ENCODE measurements at regions not wholly inside any gene's neighbourhood (a gene's known extent, or its start where the extent isn't known, plus 50 kb on each side); places are given as distances from the start of the nearest gene placed in this dataset.

- TF ChIP-seq ZNF462 (CRISPR knock-in tag; IDR thresholded peaks at IDR 0.05) = no peak
- no peak for TF ChIP-seq ETS1 (IDR thresholded peaks at IDR 0.05)
- TF ChIP-seq JUNB (IDR thresholded peaks at IDR 0.05; ENCODE audit: unreplicated experiment) = no peak
- no peak for TF ChIP-seq ZNF331 (CRISPR knock-in tag; IDR thresholded peaks at IDR 0.05; ENCODE audit: low read depth)
Measured at GRCh38 chr3:147699175-147699838, 290.1 kb downstream of the ZIC1 start (continued).

- peaks cover 2% of the 10 kb centered on the region for H3K27me3 Mint-ChIP-seq (ENCODE audit: insufficient read depth, low read depth, poor library complexity)
- Histone ChIP-seq H3K4me3 (no peak overlapping the region), H3F3A (replicated peaks; ENCODE audit: low read depth) (no peaks in the 10 kb centered on the region), H3K9me2 (ENCODE audit: insufficient read depth) (no peaks in the 10 kb centered on the region), H3K36me3 (ENCODE audit: insufficient read depth) (no peaks in the 10 kb centered on the region), H3K27me3 (ENCODE audit: insufficient read depth) (no peaks in the 10 kb centered on the region), H3K27ac (ENCODE audit: low read depth) (no peak overlapping the region), H3K4me1 (ENCODE audit: insufficient read depth) (no peaks in the 10 kb centered on the region), H3K4me2 (no peak overlapping the region), H3K79me2 (replicated peaks; ENCODE audit: insufficient read depth) (no peaks in the 10 kb centered on the region), H4K20me1 (replicated peaks; ENCODE audit: insufficient read depth) (no peaks in the 10 kb centered on the region), H2AFZ (no peak overlapping the region; the same call in 1 of the 2 replicates)
- no peaks in the 10 kb centered on the region for H3K36me3 Mint-ChIP-seq (ENCODE audit: low read depth)
- H3K4me3 Mint-ChIP-seq = no peak overlapping the region
- DNase-seq (ENCODE audit: low spot score) = peak; percentile 21
- ATAC-seq = 0 out of 3 replicates have a peak, but pooled peaks have one; percentile 31
- H3K27ac Mint-ChIP-seq = 0 out of 2 replicates have a peak overlapping the region, but pooled peaks have one; percentile 18
- H3K4me1 Mint-ChIP-seq = peaks cover 6% of the 10 kb centered on the region; the same call in 2 of the 3 replicates
- no peaks in the 10 kb centered on the region for H3K9me3 Mint-ChIP-seq
- TF ChIP-seq EZH2phosphoT487 (IDR thresholded peaks at IDR 0.05; ENCODE audit: unreplicated experiment) = no peak
- TF ChIP-seq ETS1 (IDR thresholded peaks at IDR 0.05) = no peak
- TF ChIP-seq POLR2AphosphoS5 (IDR thresholded peaks at IDR 0.05; ENCODE audit: low read depth) = no peak
- no peak for TF ChIP-seq CREB1 (CRISPR knock-in tag; IDR thresholded peaks at IDR 0.05; ENCODE audit: low read depth)
- TF ChIP-seq CTCF (conservative IDR thresholded peaks at IDR 0.05; ENCODE audit: low read depth in 2 of 2) = no peak
- TF ChIP-seq JUNB (IDR thresholded peaks at IDR 0.05; ENCODE audit: unreplicated experiment) = no peak
- TF ChIP-seq ZNF331 (CRISPR knock-in tag; IDR thresholded peaks at IDR 0.05; ENCODE audit: low read depth) = no peak
- TF ChIP-seq NANOG (IDR thresholded peaks at IDR 0.05; ENCODE audit: borderline replicate concordance) = no peak
- TF ChIP-seq EZH2 (IDR thresholded peaks at IDR 0.05; ENCODE audit: low read depth, unreplicated experiment) = no peak
- TF ChIP-seq STAT1 (IDR thresholded peaks at IDR 0.05; ENCODE audit: unreplicated experiment) = no peak
Measured at GRCh38 chr3:147701195-147701594, 292.0 kb downstream of the ZIC1 start.

Data from GM23338 (cell line).